SK-N-SH treated with all-trans-retinoic acid at 6 μM for 48 hours (cell line): ENCODE measurements at regions not wholly inside any gene's neighbourhood (a gene's known extent, or its start where the extent isn't known, plus 50 kb on each side); places are given as distances from the start of the nearest gene placed in this dataset.

Source experiments
- ATAC-seq: fragments of 200-7000 bp; cut with Tn5 transposase; 3 replicates; pipeline ENCODE4 v1.9.1; 2020; ENCODE audit warnings: mild to moderate bottlenecking, moderate library complexity
- ARNTL ChIP-seq: fragments of 450-650 bp; formaldehyde crosslinking; IDR thresholded peaks from 2 replicates; pipeline ENCODE4 v1.5.0; 2020; ENCODE audit warnings: low read depth, mild to moderate bottlenecking, moderate library complexity, borderline replicate concordance
- BACH2 ChIP-seq: fragments of 250-450 bp; sonication (Bioruptor Pico); IDR thresholded peaks from 2 replicates; pipeline ENCODE4 v1.9.0; 2021; ENCODE audit warnings: mild to moderate bottlenecking, borderline replicate concordance
- CREB5 ChIP-seq: fragments of 250-450 bp; sonication (Bioruptor Pico); IDR thresholded peaks from 2 replicates; pipeline ENCODE4 v1.5.1; 2020; ENCODE audit warnings: low read depth, mild to moderate bottlenecking, moderate library complexity
- CSDC2 ChIP-seq: fragments of 250-450 bp; sonication (Bioruptor Pico); IDR thresholded peaks from 2 replicates; pipeline ENCODE4 v1.5.0; 2020; ENCODE audit warnings: mild to moderate bottlenecking, moderate library complexity
- CSRNP3 ChIP-seq: fragments of 250-450 bp; sonication (Bioruptor Pico); IDR thresholded peaks from 2 replicates; pipeline ENCODE4 v1.5.1; 2021; ENCODE audit warnings: mild to moderate bottlenecking, moderate library complexity
- ESRRG ChIP-seq: fragments of 250-450 bp; sonication (Bioruptor Pico); IDR thresholded peaks from 2 replicates; pipeline ENCODE4 v1.6.1; 2021; ENCODE audit warnings: mild to moderate bottlenecking
- GLIS3 ChIP-seq: fragments of 250-450 bp; sonication (Bioruptor Pico); IDR thresholded peaks from 2 replicates; pipeline ENCODE4 v1.5.0; 2020; ENCODE audit warnings: mild to moderate bottlenecking, moderate library complexity
- ISL1 ChIP-seq: fragments of 250-450 bp; sonication (Bioruptor Pico); IDR thresholded peaks from 2 replicates; pipeline ENCODE4 v2.1.2; 2022; ENCODE audit warnings: mild to moderate bottlenecking, moderate library complexity
- OSR1 ChIP-seq: fragments of 250-450 bp; sonication (Bioruptor Pico); IDR thresholded peaks from 2 replicates; pipeline ENCODE4 v1.8.0; 2022; ENCODE audit warnings: moderate library complexity, mild to moderate bottlenecking, inconsistent platforms
- PATZ1 ChIP-seq: fragments of 250-450 bp; sonication (Bioruptor Pico); IDR thresholded peaks from 2 replicates; pipeline ENCODE4 v1.8.0; 2020; ENCODE audit warnings: mild to moderate bottlenecking, moderate library complexity, borderline replicate concordance
- POU6F1 ChIP-seq: fragments of 250-450 bp; sonication (Bioruptor Pico); IDR thresholded peaks from 2 replicates; pipeline ENCODE4 v1.8.0; 2021; ENCODE audit warnings: low read depth, mild to moderate bottlenecking, moderate library complexity, borderline replicate concordance
- PPARA ChIP-seq: fragments of 250-450 bp; sonication (Bioruptor Pico); IDR thresholded peaks from 2 replicates; pipeline ENCODE4 v1.5.0; 2020; ENCODE audit warnings: mild to moderate bottlenecking, borderline replicate concordance
- RARB ChIP-seq: fragments of 250-450 bp; sonication (Bioruptor Pico); IDR thresholded peaks from 2 replicates; pipeline ENCODE4 v1.8.0; 2021; ENCODE audit warnings: mild to moderate bottlenecking, moderate library complexity
- SNAI2 ChIP-seq: fragments of 250-450 bp; sonication (Bioruptor Pico); IDR thresholded peaks from 2 replicates; pipeline ENCODE4 v1.5.0; 2020; ENCODE audit warnings: mild to moderate bottlenecking, moderate library complexity
- TCF4 ChIP-seq: fragments of 250-450 bp; sonication (Bioruptor Pico); IDR thresholded peaks from 2 replicates; pipeline ENCODE4 v1.8.0; 2021; ENCODE audit warnings: mild to moderate bottlenecking, moderate library complexity, borderline replicate concordance
- TOX ChIP-seq: fragments of 250-450 bp; sonication (Bioruptor Pico); IDR thresholded peaks from 2 replicates; pipeline ENCODE4 v1.8.0; 2021; ENCODE audit warnings: mild to moderate bottlenecking, moderate library complexity, borderline replicate concordance
- TSHZ2 ChIP-seq: fragments of 250-450 bp; sonication (Bioruptor Pico); IDR thresholded peaks from 2 replicates; pipeline ENCODE4 v1.5.0; 2020; ENCODE audit warnings: mild to moderate bottlenecking, moderate library complexity
- ZC3H10 ChIP-seq: fragments of 250-450 bp; sonication (Bioruptor Pico); IDR thresholded peaks from 2 replicates; pipeline ENCODE4 v1.5.1; 2021; ENCODE audit warnings: mild to moderate bottlenecking, moderate library complexity
- ZFP3 ChIP-seq: fragments of 250-450 bp; sonication (Bioruptor Pico); IDR thresholded peaks from 2 replicates; pipeline ENCODE4 v1.5.0; 2020; ENCODE audit warnings: mild to moderate bottlenecking, moderate library complexity
- ZFP30 ChIP-seq: fragments of 450-650 bp; formaldehyde crosslinking; IDR thresholded peaks from 2 replicates; pipeline ENCODE4 v1.5.0; 2022; ENCODE audit warnings: mild to moderate bottlenecking, moderate library complexity
- ZNF565 ChIP-seq: fragments of 450-650 bp; formaldehyde crosslinking; conservative IDR thresholded peaks from 2 replicates; pipeline ENCODE4 v1.5.0; 2020; ENCODE audit warnings: low read depth, mild to moderate bottlenecking, moderate library complexity
- ZNF70 ChIP-seq: fragments of 450-650 bp; formaldehyde crosslinking; IDR thresholded peaks from 2 replicates; pipeline ENCODE4 v1.5.0; 2020; ENCODE audit warnings: mild to moderate bottlenecking, moderate library complexity
- ZNF8 ChIP-seq: fragments of 450-650 bp; formaldehyde crosslinking; IDR thresholded peaks from 2 replicates; pipeline ENCODE4 v1.5.0; 2020; ENCODE audit warnings: mild to moderate bottlenecking, moderate library complexity

GRCh38 chr20:58088105-58088504 is 140.3 kb downstream of the ANKRD60 start:
- ATAC-seq: no peak
- no peak for TF ChIP-seq ISL1
- TF ChIP-seq RARB: no peak
- TF ChIP-seq ZC3H10 (CRISPR knock-in tag): no peak
- TF ChIP-seq ZFP3 (CRISPR knock-in tag): no peak
- no peak for TF ChIP-seq ESRRG (CRISPR knock-in tag)
- no peak for TF ChIP-seq TCF4 (CRISPR knock-in tag)
- no peak for TF ChIP-seq ZNF70 (CRISPR knock-in tag)
- no peak for TF ChIP-seq SNAI2
- no peak for TF ChIP-seq BACH2
- TF ChIP-seq ZNF8 (CRISPR knock-in tag): no peak
- TF ChIP-seq CSRNP3 (CRISPR knock-in tag): no peak
- no peak for TF ChIP-seq PPARA (CRISPR knock-in tag)
- no peak for TF ChIP-seq OSR1 (CRISPR knock-in tag)
- no peak for TF ChIP-seq PATZ1
- TF ChIP-seq CSDC2: no peak
- TF ChIP-seq CREB5 (CRISPR knock-in tag): no peak
- TF ChIP-seq TSHZ2: no peak
- TF ChIP-seq ARNTL (CRISPR knock-in tag): no peak
- TF ChIP-seq ZFP30 (CRISPR knock-in tag): no peak
- TF ChIP-seq, all 23 proteins: peak for 0

GRCh38 chr20:58087562-58087858 is 140.9 kb downstream of the ANKRD60 start:
- TF ChIP-seq CSDC2: no peak
- no peak for TF ChIP-seq ISL1
- TF ChIP-seq OSR1 (CRISPR knock-in tag): no peak
- no peak for TF ChIP-seq ZNF8 (CRISPR knock-in tag)
- TF ChIP-seq TCF4 (CRISPR knock-in tag): no peak
- no peak for TF ChIP-seq ZC3H10 (CRISPR knock-in tag)
- no peak for TF ChIP-seq PPARA (CRISPR knock-in tag)
- TF ChIP-seq RARB: no peak
- no peak for TF ChIP-seq SNAI2
- TF ChIP-seq TOX (CRISPR knock-in tag): no peak
- TF ChIP-seq TSHZ2: no peak
- TF ChIP-seq PATZ1: no peak
- TF ChIP-seq ZNF565 (CRISPR knock-in tag): no peak
- no peak for TF ChIP-seq ESRRG (CRISPR knock-in tag)
- no peak for TF ChIP-seq BACH2
- TF ChIP-seq GLIS3 (CRISPR knock-in tag): no peak
- no peak for TF ChIP-seq ZFP3 (CRISPR knock-in tag)
- TF ChIP-seq CSRNP3 (CRISPR knock-in tag): no peak
- TF ChIP-seq POU6F1 (CRISPR knock-in tag): no peak
- no peak for TF ChIP-seq ZFP30 (CRISPR knock-in tag)
- no peak for ATAC-seq
